Myocyte (in vitro differentiated cells): ENCODE measurements at regions not wholly inside any gene's neighbourhood (a gene's known extent, or its start where the extent isn't known, plus 50 kb on each side); places are given as distances from the start of the nearest gene placed in this dataset.

Experiments used
- DNase-seq: peaks from one replicate; pipeline ENCODE4 v3.0.0-alpha.2; 2012; ENCODE audit warnings: low read depth

DNA sequence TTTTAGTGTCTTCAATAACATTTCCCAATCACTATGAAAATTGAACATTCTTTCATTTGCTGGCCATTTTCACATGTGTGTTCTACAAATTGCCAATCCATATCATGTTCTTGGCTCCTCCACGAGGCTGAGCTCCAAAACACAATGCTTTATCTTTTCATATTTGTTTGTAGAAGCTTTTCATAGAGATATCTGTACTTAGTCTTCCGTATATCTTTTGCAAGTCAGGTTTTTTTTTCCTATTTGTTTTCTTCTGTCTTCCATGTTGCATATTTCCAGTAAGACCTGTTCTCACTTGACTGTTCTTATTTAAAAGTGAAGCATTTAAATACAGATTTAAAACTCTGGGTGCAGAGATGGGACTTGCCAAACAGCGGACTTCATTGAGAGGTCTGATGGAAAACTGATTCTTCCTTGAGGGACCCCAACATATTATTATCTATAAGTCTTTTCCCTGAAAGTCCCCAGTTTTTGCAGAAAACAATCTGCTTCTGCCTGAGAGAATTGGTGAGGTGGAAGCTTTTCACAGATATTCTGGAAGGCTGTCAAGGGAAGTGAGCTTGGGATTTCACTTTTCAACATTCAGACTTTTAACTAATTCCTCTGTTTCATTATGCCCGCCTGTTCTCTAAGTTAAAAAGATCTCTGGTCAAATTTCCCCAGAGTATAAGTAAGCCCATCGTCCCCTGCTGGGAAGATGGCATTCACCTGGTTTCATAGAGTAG is 77.8 kb upstream of the KCNMB2 start:
- no peak for DNase-seq

GRCh38 chr3:178459038-178459410 is 77.2 kb upstream of the KCNMB2 start:
- DNase-seq = no peak

GRCh38 chr3:178465260-178466180 is 70.7 kb upstream of the KCNMB2 start:
- DNase-seq = no peak

DNA sequence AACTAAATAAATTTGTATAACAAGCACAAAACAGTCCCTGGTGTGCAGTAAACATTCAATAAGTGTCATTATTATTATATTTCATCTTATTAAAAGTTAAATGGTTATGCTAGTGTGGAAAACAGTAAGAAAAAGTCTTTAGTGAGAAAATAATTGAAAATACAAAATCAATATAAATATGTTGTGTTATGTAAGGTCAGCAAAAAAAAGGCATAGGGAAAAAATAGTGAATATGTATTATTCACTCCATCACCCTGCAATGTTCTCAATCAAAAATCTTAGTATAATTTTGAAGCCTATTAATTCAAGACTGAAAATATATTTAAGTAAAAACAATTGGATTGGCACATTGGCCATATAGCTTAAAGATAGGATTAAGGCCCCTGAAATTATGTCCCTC is 63.3 kb upstream of the KCNMB2 start:
- no peak for DNase-seq

- DNase-seq = no peak
Measured at GRCh38 chr3:178474526-178474925, 61.7 kb upstream of the KCNMB2 start.

DNA sequence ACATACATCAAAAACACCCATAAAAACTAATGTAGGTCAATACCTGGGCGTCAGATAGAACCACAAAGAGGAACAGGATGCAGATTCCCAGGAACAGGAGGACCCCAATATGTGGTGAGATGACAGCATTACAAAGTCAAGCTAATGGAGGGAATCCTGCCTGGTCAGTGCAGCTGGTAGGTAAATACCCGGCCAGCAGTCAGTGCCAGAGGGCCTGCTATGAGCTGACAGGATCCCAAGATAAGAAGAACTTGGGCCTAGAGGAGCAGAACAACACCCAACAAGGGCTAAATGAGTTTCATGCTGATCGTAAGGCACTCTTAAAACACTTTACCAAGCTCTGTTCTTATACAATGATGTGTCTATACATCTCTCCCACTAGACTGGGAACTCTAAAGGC is 61.2 kb upstream of the KCNMB2 start:
- DNase-seq = no peak

- DNase-seq = no peak
Measured at GRCh38 chr3:178476886-178477285, 59.4 kb upstream of the KCNMB2 start.

- DNase-seq = no peak
Measured at GRCh38 chr3:178479446-178479845, 56.8 kb upstream of the KCNMB2 start.

DNA sequence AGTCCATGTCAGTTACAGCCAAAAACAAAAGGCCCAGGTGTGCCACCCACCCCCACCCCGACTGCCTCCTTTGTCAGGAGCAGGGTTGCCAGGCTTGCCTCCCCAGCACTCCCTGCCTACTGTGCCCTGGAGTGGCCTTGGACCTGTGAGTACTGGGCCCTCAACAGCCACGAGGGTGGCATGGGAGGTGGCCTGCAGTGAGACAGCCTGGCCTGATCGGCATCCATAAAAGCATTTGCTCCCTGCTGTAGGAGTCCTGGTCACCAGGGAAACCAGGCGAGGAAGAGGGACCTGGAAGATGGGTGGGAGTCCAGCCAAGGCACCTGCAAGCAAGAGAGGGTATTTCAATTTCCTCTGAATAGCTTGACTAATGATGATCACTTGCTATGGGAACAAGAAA is 56.4 kb upstream of the KCNMB2 start:
- no peak for DNase-seq

- DNase-seq = no peak
Measured at GRCh38 chr3:178480274-178480673, 56.0 kb upstream of the KCNMB2 start.

DNA sequence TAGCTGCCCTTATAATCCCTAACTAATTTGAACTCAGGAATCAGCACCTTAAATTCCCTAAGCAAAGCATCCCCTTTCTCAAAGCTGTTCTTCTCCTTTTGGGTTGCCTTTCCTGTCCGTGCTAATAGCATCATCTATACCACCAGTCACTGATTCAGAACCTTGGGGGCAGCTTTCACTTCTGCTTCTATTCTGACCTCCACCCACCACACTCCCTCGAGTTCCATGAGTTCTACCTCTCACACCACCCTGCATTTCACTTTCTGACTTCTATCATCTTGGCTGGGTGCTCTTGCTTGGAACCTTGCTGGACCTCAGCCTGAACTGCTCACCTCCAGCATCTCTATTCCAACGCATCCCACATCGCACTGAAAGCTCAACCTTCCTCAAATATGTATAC is 55.4 kb upstream of the KCNMB2 start:
- no peak for DNase-seq

DNA sequence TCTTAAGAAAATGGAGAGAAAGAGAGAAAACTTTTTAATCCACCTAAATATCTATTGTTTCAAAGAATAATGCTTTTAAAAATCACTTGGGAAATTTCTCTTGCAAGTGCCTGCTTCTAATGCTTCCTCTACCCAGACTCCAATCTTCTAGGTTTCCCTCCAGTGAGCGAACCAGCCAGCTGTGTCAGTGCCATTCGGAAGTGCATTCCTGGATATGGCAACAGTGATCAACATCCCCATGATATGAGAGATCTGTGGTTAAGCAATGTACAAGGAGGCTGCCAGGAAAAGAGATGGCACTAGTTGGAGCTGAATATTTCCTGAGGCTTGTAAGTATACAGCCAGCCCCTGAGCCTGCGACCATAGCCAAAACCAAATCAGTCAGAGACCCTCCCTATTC is 53.3 kb upstream of the KCNMB2 start:
- DNase-seq = peak; percentile 52

DNA sequence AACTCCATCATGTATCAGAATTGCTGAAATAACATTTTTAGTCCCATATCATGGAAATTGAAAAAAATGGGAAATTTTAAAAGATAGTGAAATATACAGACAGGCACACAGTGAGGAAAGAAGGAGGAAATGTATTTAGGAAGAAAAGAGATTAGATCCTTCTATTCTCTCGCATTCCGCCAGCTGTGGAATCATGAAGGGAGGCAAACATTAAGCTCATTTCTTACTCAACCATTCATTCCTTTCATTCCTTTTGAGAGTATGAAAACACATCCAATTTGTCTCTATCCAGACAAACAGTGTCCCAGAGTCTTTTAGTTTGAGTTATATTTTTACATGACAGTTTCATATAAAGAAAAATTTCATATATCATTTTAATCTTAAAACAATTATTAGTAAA is 52.5 kb upstream of the KCNMB2 start:
- DNase-seq = peak; percentile 15

DNA sequence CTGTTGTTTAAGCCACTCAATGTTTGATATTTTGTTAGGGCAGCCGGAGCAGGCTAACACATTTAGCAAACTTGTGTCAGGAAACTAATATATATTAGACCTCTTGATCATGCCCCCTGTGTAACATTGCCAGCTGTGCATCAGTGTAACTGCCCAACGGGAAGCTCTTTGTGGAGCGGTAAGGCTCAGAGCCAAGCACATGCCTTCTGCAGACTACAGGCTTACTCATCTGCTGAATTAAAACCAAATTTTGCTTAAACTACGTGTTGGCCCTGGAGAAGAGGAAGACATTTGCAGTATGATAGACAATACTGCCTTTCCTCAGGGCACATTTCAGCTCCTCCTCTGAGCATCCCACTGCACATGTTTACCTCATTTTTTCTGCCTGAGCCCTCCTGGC is 50.5 kb upstream of the KCNMB2 start:
- DNase-seq = peak; percentile 74
